ENCODE measurements at regions not wholly inside any gene's neighbourhood (a gene's known extent, or its start where the extent isn't known, plus 50 kb on each side); places are given as distances from the start of the nearest gene placed in this dataset.
"Not testable (repeated sequence)": the region's sequence is repeated elsewhere in the genome, so short reads cannot be mapped to it uniquely, and the experiment has no call there.

GRCh38 chr14:30355431-30355913 lies 203.5 kb upstream of the G2E3 start:
- H3K36me3 ChIP-seq (ENCODE audit: low read depth, missing control alignments) = no peaks in the 10 kb centered on the region
- intact Hi-C loops (cut with DNase I; ENCODE audit: low total_unique reads) = no loop called here

GRCh38 chr14:30356438-30357202 lies 202.3 kb upstream of the G2E3 start:
- TF ChIP-seq CTCF (IDR thresholded peaks at IDR 0.05) (no peak), POLR2A (IDR thresholded peaks at IDR 0.05) (no peak)
- Histone ChIP-seq H3K4me1 (no peaks in the 10 kb centered on the region), H3K9me3 (no peaks in the 10 kb centered on the region), H3K27ac (no peak overlapping the region), H3K36me3 (ENCODE audit: low read depth, missing control alignments) (no peaks in the 10 kb centered on the region), H3K27me3 (no peaks in the 10 kb centered on the region), H3K4me3 (no peak overlapping the region)
- no peak for DNase-seq
- WGBS, 2 donors = 85 to 88% methylated on average over 7 of the region's 7 CpGs
- intact Hi-C loops (cut with DNase I; ENCODE audit: low total_unique reads) = no loop called here

More at GRCh38 chr14:30355431-30355913, 203.5 kb upstream of the G2E3 start:
- Histone ChIP-seq H3K9me3 (no peaks in the 10 kb centered on the region), H3K27me3 (no peaks in the 10 kb centered on the region), H3K4me1 (no peaks in the 10 kb centered on the region), H3K4me3 (no peak overlapping the region), H3K27ac (no peak overlapping the region)
- DNase-seq = no peak
- WGBS, 2 donors = 46 to 60% methylated on average over 5 of the region's 5 CpGs
- TF ChIP-seq CTCF (IDR thresholded peaks at IDR 0.05) (no peak), POLR2A (IDR thresholded peaks at IDR 0.05) (no peak)

- Histone ChIP-seq H3K9me3 (no peaks in the 10 kb centered on the region), H3K27ac (no peak overlapping the region), H3K27me3 (no peaks in the 10 kb centered on the region), H3K4me1 (no peaks in the 10 kb centered on the region), H3K36me3 (ENCODE audit: low read depth, missing control alignments) (no peaks in the 10 kb centered on the region), H3K4me3 (no peak overlapping the region)
- intact Hi-C loops (cut with DNase I; ENCODE audit: low total_unique reads) = no loop called here
- 91 to 95% methylated on average over 8 of the region's 8 CpGs for WGBS, 2 donors
- no peak for TF ChIP-seq POLR2A (IDR thresholded peaks at IDR 0.05)
- TF ChIP-seq CTCF (IDR thresholded peaks at IDR 0.05) = no peak
- DNase-seq = no peak
Measured at GRCh38 chr14:30357791-30358190, 201.2 kb upstream of the G2E3 start.

- H3K4me1 ChIP-seq = no peaks in the 10 kb centered on the region
- no peaks in the 10 kb centered on the region for H3K27me3 ChIP-seq
- no peaks in the 10 kb centered on the region for H3K36me3 ChIP-seq (ENCODE audit: low read depth, missing control alignments)
- DNase-seq = no peak
- no peak overlapping the region for H3K4me3 ChIP-seq
- TF ChIP-seq POLR2A (IDR thresholded peaks at IDR 0.05) = no peak
- TF ChIP-seq CTCF (IDR thresholded peaks at IDR 0.05) = no peak
- 66 to 68% methylated on average over 10 of the region's 10 CpGs for WGBS, 2 donors
- H3K9me3 ChIP-seq = no peaks in the 10 kb centered on the region
- intact Hi-C loops (cut with DNase I; ENCODE audit: low total_unique reads) = no loop called here
- H3K27ac ChIP-seq = no peak overlapping the region
Measured at GRCh38 chr14:30362369-30363218, 196.4 kb upstream of the G2E3 start.

GRCh38 chr14:30363219-30363880 lies 195.6 kb upstream of the G2E3 start:
- intact Hi-C loops (cut with DNase I; ENCODE audit: low total_unique reads); H3K4me1 ChIP-seq; H3K9me3 ChIP-seq; H3K4me3 ChIP-seq; H3K27ac ChIP-seq; H3K27me3 ChIP-seq; DNase-seq; H3K36me3 ChIP-seq (ENCODE audit: low read depth, missing control alignments): not testable (repeated sequence)
- 83 to 85% methylated on average over 12 to 26 of the region's 27 CpGs for WGBS, 2 donors
